PFSK-1 (cell line): ENCODE measurements at regions not wholly inside any gene's neighbourhood (a gene's known extent, or its start where the extent isn't known, plus 50 kb on each side); places are given as distances from the start of the nearest gene placed in this dataset.

Experiments used
- FOXP2 ChIP-seq: optimal IDR thresholded peaks from 2 replicates; pipeline ENCODE3; 2011; ENCODE audit warnings: borderline replicate concordance, control low read depth, inconsistent platforms; ENCODE audit not compliant: insufficient read depth; ENCODE audit errors: extremely low read length, extremely low read depth
- POLR2AphosphoS5 ChIP-seq: IDR thresholded peaks from 2 replicates; pipeline ENCODE4 v1.6.1; 2012; ENCODE audit warnings: low read depth, mild to moderate bottlenecking, control low read depth, low read length, moderate library complexity
- REST ChIP-seq, 2 experiments: IDR thresholded peaks; 2 replicates each; pipeline versions ENCODE4 v1.6.1 to v1.8.0; 2011 to 2012; ENCODE audit warnings: low read depth in 2 of 2, low read length in 2 of 2, control low read depth in 1 of 2, inconsistent platforms in 1 of 2, mild to moderate bottlenecking in 1 of 2, moderate library complexity in 1 of 2; ENCODE audit not compliant: insufficient read depth in 1 of 2
- SIN3A ChIP-seq: IDR thresholded peaks from 2 replicates; pipeline ENCODE4 v1.6.1; 2012; ENCODE audit warnings: mild to moderate bottlenecking, low read length, moderate library complexity, borderline replicate concordance; ENCODE audit not compliant: insufficient read depth
- TAF1 ChIP-seq: IDR thresholded peaks from 2 replicates; pipeline ENCODE4 v1.6.1; 2012; ENCODE audit warnings: low read length, control low read depth, borderline replicate concordance; ENCODE audit not compliant: insufficient read depth

DNA sequence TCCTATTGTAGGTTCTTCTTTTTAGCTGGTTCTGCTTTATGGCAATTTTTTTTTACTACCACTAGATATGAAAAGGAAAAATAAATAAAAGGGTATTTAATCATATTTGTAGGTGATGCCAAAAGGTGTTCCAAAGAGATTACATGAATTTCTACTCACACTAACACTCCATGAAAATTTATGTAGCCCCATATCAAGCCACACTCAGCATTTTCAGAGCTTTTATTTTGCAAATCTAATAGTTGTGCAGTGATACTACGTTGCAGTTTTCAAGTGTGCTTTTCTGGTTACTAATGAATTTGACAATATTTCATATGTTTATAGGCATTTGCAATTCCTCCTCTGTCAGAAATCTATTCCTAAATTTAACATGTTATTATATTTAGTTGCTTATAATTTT, 363.9 kb upstream of the TMEFF2 start:
- TF ChIP-seq FOXP2 (no peak), REST (IDR thresholded peaks at IDR 0.05; ENCODE audit: insufficient read depth in 1 of 2, low read depth in 2 of 2, low read length in 2 of 2) (no peak), SIN3A (no peak), TAF1 (no peak), POLR2AphosphoS5 (no peak)

DNA sequence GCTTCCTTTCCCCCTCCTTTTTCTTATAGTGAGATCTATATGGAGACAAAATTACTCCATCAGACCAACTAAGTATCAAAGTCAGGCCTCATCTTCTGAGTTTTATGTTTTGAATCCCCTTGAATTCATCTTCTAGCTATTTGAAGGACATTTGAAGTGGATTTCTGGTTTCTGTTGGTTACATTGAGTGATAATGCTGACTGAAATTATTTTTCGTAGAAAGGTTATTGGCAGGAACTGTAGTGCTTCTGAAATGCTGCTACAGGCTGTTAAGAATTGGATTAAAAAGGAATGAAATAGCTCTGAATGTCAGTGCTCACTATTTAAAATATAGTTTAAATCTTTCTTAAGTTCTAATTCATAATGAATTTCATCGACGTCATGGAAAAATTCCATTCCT, 361.0 kb upstream of the TMEFF2 start:
- no peak for TF ChIP-seq FOXP2
- no peak for TF ChIP-seq POLR2AphosphoS5
- TF ChIP-seq SIN3A = no peak
- no peak for TF ChIP-seq TAF1

GRCh38 chr2:192551760-192552159, 357.0 kb upstream of the TMEFF2 start:
- no peak for TF ChIP-seq SIN3A
- no peak for TF ChIP-seq FOXP2
- no peak for TF ChIP-seq REST (IDR thresholded peaks at IDR 0.05; ENCODE audit: insufficient read depth in 1 of 2, low read depth in 2 of 2, low read length in 2 of 2)

DNA sequence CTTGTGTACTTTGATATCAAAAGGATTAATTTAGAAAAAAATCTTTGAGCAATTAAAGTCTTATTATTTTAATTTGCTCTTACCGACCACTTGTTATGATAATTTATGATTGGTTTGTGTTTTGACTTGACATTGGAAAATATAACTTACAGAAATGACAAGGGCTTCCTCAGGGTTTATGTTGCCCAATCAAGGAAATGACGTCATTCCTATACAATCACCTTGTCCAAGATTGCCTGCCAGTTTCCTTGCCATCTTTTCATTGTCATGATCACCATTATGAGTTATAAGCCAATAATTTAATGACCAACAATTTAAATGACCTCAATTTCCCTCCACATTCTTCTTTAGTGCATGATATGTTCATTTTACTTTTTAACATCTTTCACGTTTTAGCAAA, 351.8 kb upstream of the TMEFF2 start:
- TF ChIP-seq SIN3A = no peak
- no peak for TF ChIP-seq POLR2AphosphoS5
- TF ChIP-seq TAF1 = no peak

DNA sequence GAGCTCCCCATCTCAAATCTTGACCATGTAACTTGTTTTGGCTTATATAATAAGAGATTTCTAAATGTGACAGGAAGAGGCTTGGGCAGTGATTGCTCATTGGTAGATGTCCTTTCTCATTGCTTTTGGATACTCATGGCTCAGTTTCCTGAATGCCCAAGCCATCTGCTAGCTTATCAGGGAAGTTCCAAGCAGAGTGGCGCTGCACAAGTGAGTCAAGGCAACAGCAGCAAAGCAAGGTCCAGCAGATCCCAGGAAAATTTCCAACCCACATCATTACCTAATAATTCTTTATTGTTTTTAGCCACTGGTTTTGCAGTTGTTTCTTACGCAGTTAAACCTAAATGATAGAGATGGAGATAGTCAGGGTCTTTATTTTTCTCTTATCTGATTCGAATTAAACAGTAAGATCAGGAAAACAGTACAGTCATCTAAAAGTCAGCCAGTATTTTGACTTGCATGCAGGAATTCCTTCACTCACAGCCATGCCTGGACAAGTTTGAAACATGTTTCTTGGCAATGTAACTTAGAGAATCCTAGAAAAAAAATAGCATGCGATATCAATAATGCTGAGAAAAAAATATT, 349.7 kb upstream of the TMEFF2 start:
- TF ChIP-seq POLR2AphosphoS5 = no peak
- no peak for TF ChIP-seq FOXP2
- no peak for TF ChIP-seq REST (IDR thresholded peaks at IDR 0.05; ENCODE audit: insufficient read depth in 1 of 2, low read depth in 2 of 2, low read length in 2 of 2)
- no peak for TF ChIP-seq SIN3A

DNA sequence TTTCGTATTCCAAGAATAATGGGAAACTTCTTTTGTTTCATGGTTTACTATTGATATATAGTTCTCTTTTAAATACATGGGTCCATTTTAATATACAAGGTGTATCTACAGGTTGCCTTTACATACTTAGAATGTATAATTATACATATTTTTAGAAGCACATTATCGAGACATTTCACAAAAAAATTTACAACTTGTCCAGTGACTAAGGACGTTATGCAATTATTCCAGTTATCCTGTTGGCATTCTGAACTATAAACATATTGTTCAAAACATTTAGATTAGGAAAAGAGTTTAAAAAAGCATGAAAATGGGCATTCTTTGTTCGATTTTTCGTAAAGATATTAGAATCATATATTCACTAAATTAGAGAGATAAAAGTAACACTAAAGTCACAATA, 344.6 kb upstream of the TMEFF2 start:
- TF ChIP-seq SIN3A (no peak), REST (IDR thresholded peaks at IDR 0.05; ENCODE audit: insufficient read depth in 1 of 2, low read depth in 2 of 2, low read length in 2 of 2) (no peak), FOXP2 (no peak), POLR2AphosphoS5 (no peak), TAF1 (no peak)
